CD14-positive monocyte (primary cell): ENCODE measurements at regions not wholly inside any gene's neighbourhood (a gene's known extent, or its start where the extent isn't known, plus 50 kb on each side); places are given as distances from the start of the nearest gene placed in this dataset.

Source experiments
- DNase-seq, 3 donors: peaks; one replicate each; pipeline ENCODE4 v3.0.0-alpha.2; 2011 to 2022
- H2AFZ ChIP-seq: 2 replicates; pipeline ENCODE4 v1.6.0; 2012; ENCODE audit warnings: mild to moderate bottlenecking, low read depth, low read length, inconsistent platforms; ENCODE audit not compliant: insufficient read depth, poor library complexity, severe bottlenecking
- H3K27ac ChIP-seq, 2 donors: 1 replicate in 1 of 2; 2 replicates in 1 of 2; pipeline ENCODE4 v1.5.1; 2012 to 2013; ENCODE audit warnings: low read length in 2 of 2, control low read depth in 1 of 2, inconsistent platforms in 1 of 2, low read depth in 1 of 2, mild to moderate bottlenecking in 1 of 2
- H3K27me3 ChIP-seq, 2 donors: one replicate each; pipeline versions ENCODE4 v1.6.0 to v1.6.1; 2011 to 2013; ENCODE audit warnings: low read length in 2 of 2; ENCODE audit not compliant: control insufficient read depth in 2 of 2, insufficient read depth in 2 of 2
- H3K36me3 ChIP-seq, 2 donors: replicated peaks in 1 of 2; 1 replicate in 1 of 2; 2 replicates in 1 of 2; pipeline versions ENCODE4 v1.5.1 to v1.6.1; 2012 to 2013; ENCODE audit warnings: low read length in 2 of 2, control low read depth in 1 of 2, inconsistent platforms in 1 of 2, mild to moderate bottlenecking in 1 of 2; ENCODE audit not compliant: insufficient read depth in 2 of 2, control insufficient read depth in 1 of 2
- H3K4me1 ChIP-seq, 2 donors: 1 replicate in 1 of 2; 2 replicates in 1 of 2; pipeline versions ENCODE4 v1.5.1 to v1.6.1; 2012 to 2013; ENCODE audit warnings: low read length in 2 of 2, control low read depth in 1 of 2, inconsistent platforms in 1 of 2, mild to moderate bottlenecking in 1 of 2, moderate library complexity in 1 of 2; ENCODE audit not compliant: insufficient read depth in 2 of 2, control insufficient read depth in 1 of 2
- H3K4me2 ChIP-seq: replicated peaks from 2 replicates; pipeline ENCODE3; 2012; ENCODE audit warnings: low read length, moderate library complexity, mild to moderate bottlenecking; ENCODE audit not compliant: poor library complexity, severe bottlenecking; ENCODE audit errors: extremely low read depth
- H3K4me3 ChIP-seq, 3 experiments: fragments of 200-600 bp in 1 of 3; sonication (generic) in 1 of 3; replicated peaks in 1 of 3; 1 replicate in 2 of 3; 2 replicates in 1 of 3; pipeline ENCODE4 v1.5.1; 2011 to 2013; ENCODE audit warnings: low read length in 3 of 3, mild to moderate bottlenecking in 3 of 3, control low read depth in 2 of 3, low read depth in 2 of 3, inconsistent platforms in 1 of 3, moderate library complexity in 1 of 3
- H3K79me2 ChIP-seq: 2 replicates; pipeline ENCODE4 v1.6.0; 2012; ENCODE audit warnings: mild to moderate bottlenecking, control low read depth, inconsistent platforms, low read length, moderate library complexity; ENCODE audit not compliant: insufficient read depth
- H3K9ac ChIP-seq: 2 replicates; pipeline ENCODE4 v1.6.0; 2017; ENCODE audit warnings: low read length, mild to moderate bottlenecking; ENCODE audit not compliant: insufficient read depth, poor library complexity, severe bottlenecking
- H3K9me3 ChIP-seq, 2 donors: replicated peaks in 1 of 2; 1 replicate in 1 of 2; 2 replicates in 1 of 2; pipeline versions ENCODE4 v1.5.1 to v1.6.1; 2012 to 2013; ENCODE audit warnings: low read length in 2 of 2, control low read depth in 1 of 2; ENCODE audit not compliant: control insufficient read depth in 1 of 2, insufficient read depth in 1 of 2
- H4K20me1 ChIP-seq: 2 replicates; pipeline ENCODE4 v1.6.0; 2012; ENCODE audit warnings: mild to moderate bottlenecking, low read length, control low read depth, moderate library complexity; ENCODE audit not compliant: insufficient read depth
- H3K27ac Mint-ChIP-seq, 7 donors: one replicate each; pipeline ENCODE4 v1.8.0; 2020; ENCODE audit warnings: mild to moderate bottlenecking in 7 of 7, mixed read lengths in 7 of 7, moderate library complexity in 6 of 7, inconsistent platforms in 2 of 7
- H3K27me3 Mint-ChIP-seq, 3 donors: one replicate each; pipeline ENCODE4 v1.8.0; 2021 to 2022; ENCODE audit warnings: low read depth in 3 of 3, mild to moderate bottlenecking in 3 of 3, mixed read lengths in 3 of 3, moderate library complexity in 3 of 3, inconsistent platforms in 1 of 3
- H3K36me3 Mint-ChIP-seq, 2 donors: one replicate each; pipeline ENCODE4 v1.8.0; 2020; ENCODE audit warnings: mixed read lengths in 2 of 2, inconsistent platforms in 1 of 2, mild to moderate bottlenecking in 1 of 2
- H3K4me1 Mint-ChIP-seq: one replicate; pipeline ENCODE4 v1.8.0; 2020; ENCODE audit warnings: mild to moderate bottlenecking, mixed read lengths
- H3K4me3 Mint-ChIP-seq, 2 donors: one replicate each; pipeline ENCODE4 v1.8.0; 2020; ENCODE audit warnings: mild to moderate bottlenecking in 2 of 2, mixed read lengths in 2 of 2, moderate library complexity in 1 of 2
- H3K9me3 Mint-ChIP-seq, 7 donors: one replicate each; pipeline ENCODE4 v1.8.0; 2020 to 2022; ENCODE audit warnings: mixed read lengths in 7 of 7, mild to moderate bottlenecking in 6 of 7, moderate library complexity in 6 of 7, inconsistent platforms in 2 of 7
- CTCF ChIP-seq: fragments of 200-600 bp; IDR thresholded peaks from one replicate; pipeline ENCODE4 v1.8.0; 2022; ENCODE audit warnings: antibody characterized with exemption, mild to moderate bottlenecking
- WGBS: methylation state at CpG from one replicate; pipeline ENCODE4 v1.1.5; 2013; ENCODE audit warnings: missing lambda C conversion rate; ENCODE audit not compliant: insufficient coverage; 5-methylcytosine and 5-hydroxymethylcytosine counted together
- intact Hi-C, 2 donors: fragments of 100-400 bp; cut with micrococcal nuclease; formaldehyde crosslinking; loops; one replicate each; pipeline versions ENCODE4 v1.15.0 to v1.15.1; 2023

DNA sequence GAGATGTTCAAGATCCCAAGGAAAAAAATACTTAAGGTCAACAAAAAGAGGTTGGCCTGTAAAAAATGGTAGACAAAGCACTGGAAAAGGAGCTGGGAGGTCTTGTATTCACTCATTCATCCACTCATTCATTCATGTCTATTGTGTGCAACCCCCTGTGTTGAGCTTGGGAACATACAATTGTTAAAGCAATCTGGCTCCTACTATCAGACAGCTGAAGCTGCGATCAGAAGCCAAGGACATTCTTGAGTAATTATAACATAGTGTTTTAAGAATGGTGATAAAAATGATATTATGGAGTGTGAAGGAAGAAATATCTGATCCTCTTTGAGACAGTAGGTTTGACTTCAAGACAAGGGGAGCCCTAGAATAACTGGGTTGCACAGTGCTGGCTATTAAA is 693.4 kb downstream of the TOX3 start:
- no peaks in the 10 kb centered on the region for H3K27me3 Mint-ChIP-seq
- no CpG with 5 or more reads among the region's 1 CpG for WGBS
- no peaks in the 10 kb centered on the region for H3K4me1 Mint-ChIP-seq
- intact Hi-C loops, result no loop called here
- Histone ChIP-seq H3K4me3 (no peak overlapping the region), H2AFZ (no peak overlapping the region), H3K4me1 (no peaks in the 10 kb centered on the region), H4K20me1 (no peaks in the 10 kb centered on the region), H3K79me2 (no peaks in the 10 kb centered on the region), H3K27me3 (no peaks in the 10 kb centered on the region), H3K4me2 (no peak overlapping the region), H3K27ac (no peak overlapping the region), H3K9me3 (no peaks in the 10 kb centered on the region), H3K36me3 (no peaks in the 10 kb centered on the region), H3K9ac (no peak overlapping the region)
- H3K36me3 Mint-ChIP-seq, result no peaks in the 10 kb centered on the region
- H3K27ac Mint-ChIP-seq, result no peak overlapping the region
- H3K4me3 Mint-ChIP-seq, result no peak overlapping the region
- no peak for TF ChIP-seq CTCF
- H3K9me3 Mint-ChIP-seq, result peaks cover 0 to 2% (median 0%) of the 10 kb centered on the region in 7 donors
- no peak for DNase-seq

DNA sequence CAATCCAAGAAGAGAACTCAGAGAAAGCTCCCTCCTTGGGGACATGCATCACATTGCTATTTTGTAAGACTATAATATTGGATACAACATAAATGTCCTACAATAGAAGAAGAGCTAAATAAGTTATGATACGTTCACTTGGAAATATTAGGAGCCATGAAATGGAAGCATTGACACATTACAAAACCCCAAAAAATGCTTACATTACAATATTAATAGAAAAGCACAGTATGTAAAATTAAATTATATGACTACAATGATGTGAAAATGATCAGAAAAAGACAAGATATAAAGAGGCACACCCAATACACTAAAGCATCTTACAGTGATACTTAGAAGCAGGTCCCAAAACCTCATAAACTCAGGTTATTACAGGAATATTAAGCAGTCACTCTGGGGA is 694.1 kb downstream of the TOX3 start:
- no peak for DNase-seq
- TF ChIP-seq CTCF, result no peak
- no peaks in the 10 kb centered on the region for H3K36me3 ChIP-seq
- no peaks in the 10 kb centered on the region for H3K36me3 Mint-ChIP-seq
- no peak overlapping the region for H2AFZ ChIP-seq
- no peak overlapping the region for H3K4me3 Mint-ChIP-seq
- H3K9me3 Mint-ChIP-seq, result peaks cover 0 to 2% (median 1%) of the 10 kb centered on the region in 7 donors
- H3K4me2 ChIP-seq, result no peak overlapping the region
- no peaks in the 10 kb centered on the region for H4K20me1 ChIP-seq
- no peaks in the 10 kb centered on the region for H3K4me1 Mint-ChIP-seq
- no peaks in the 10 kb centered on the region for H3K27me3 ChIP-seq
- no CpG with 5 or more reads among the region's 1 CpG for WGBS
- H3K9ac ChIP-seq, result no peak overlapping the region
- no peaks in the 10 kb centered on the region for H3K27me3 Mint-ChIP-seq
- no peaks in the 10 kb centered on the region for H3K4me1 ChIP-seq
- intact Hi-C loops, result no loop called here
- H3K27ac ChIP-seq, result no peak overlapping the region
- no peak overlapping the region for H3K4me3 ChIP-seq
- H3K9me3 ChIP-seq, result no peaks in the 10 kb centered on the region
- no peaks in the 10 kb centered on the region for H3K79me2 ChIP-seq
- no peak overlapping the region for H3K27ac Mint-ChIP-seq
